CD4-positive, alpha-beta memory T cell (primary cell): ENCODE measurements at regions not wholly inside any gene's neighbourhood (a gene's known extent, or its start where the extent isn't known, plus 50 kb on each side); places are given as distances from the start of the nearest gene placed in this dataset.
"Not testable (repeated sequence)": the region's sequence is repeated elsewhere in the genome, so short reads cannot be mapped to it uniquely, and the experiment has no call there.

Experiments
- CTCF ChIA-PET: fragments of 350-600 bp; sonication (Branson Sonifier 250); formaldehyde crosslinking; loops from one replicate; lab custom pipeline; 2021; ENCODE audit warnings: inconsistent platforms; ENCODE audit not compliant: partially characterized antibody; lab: Charles Lee
- POLR2A ChIA-PET: fragments of 350-600 bp; sonication (Branson Sonifier 250); formaldehyde crosslinking; loops from one replicate; lab custom pipeline; 2021; ENCODE audit not compliant: partially characterized antibody; lab: Charles Lee
- DNase-seq, 5 donors: peaks; one replicate each; pipeline versions ENCODE4 v3.0.0 to v3.0.0-alpha.2; 2020 to 2022; ENCODE audit warnings: mixed read lengths in 1 of 5
- H3K27ac ChIP-seq: one replicate; pipeline ENCODE4 v1.7.0; 2013; ENCODE audit warnings: low read depth, low read length
- H3K27me3 ChIP-seq: 2 replicates; pipeline ENCODE4 v1.7.0; 2013; ENCODE audit warnings: mild to moderate bottlenecking, low read length, moderate library complexity; ENCODE audit not compliant: insufficient read depth
- H3K36me3 ChIP-seq: 2 replicates; pipeline ENCODE4 v1.7.0; 2013; ENCODE audit warnings: mild to moderate bottlenecking, low read length, moderate library complexity; ENCODE audit not compliant: insufficient read depth
- H3K4me1 ChIP-seq: 2 replicates; pipeline ENCODE4 v1.7.0; 2013; ENCODE audit warnings: mild to moderate bottlenecking, low read length, moderate library complexity; ENCODE audit not compliant: insufficient read depth
- H3K4me3 ChIP-seq, 2 donors: one replicate each; pipeline ENCODE4 v1.7.0; 2013; ENCODE audit warnings: low read length in 2 of 2, mild to moderate bottlenecking in 1 of 2
- H3K9me3 ChIP-seq, 2 donors: one replicate each; pipeline ENCODE4 v1.7.0; 2013; ENCODE audit warnings: low read length in 2 of 2, control low read depth in 1 of 2; ENCODE audit not compliant: control insufficient read depth in 1 of 2
- H3K27ac Mint-ChIP-seq, 7 donors: one replicate each; pipeline ENCODE4 v1.8.0; 2020 to 2021; ENCODE audit warnings: mixed read lengths in 7 of 7, mild to moderate bottlenecking in 6 of 7, inconsistent platforms in 3 of 7, moderate library complexity in 3 of 7
- H3K27me3 Mint-ChIP-seq, 2 donors: one replicate each; pipeline ENCODE4 v1.8.0; 2020 to 2021; ENCODE audit warnings: mixed read lengths in 2 of 2
- H3K36me3 Mint-ChIP-seq, 2 donors: one replicate each; pipeline ENCODE4 v1.8.0; 2020 to 2021; ENCODE audit warnings: mixed read lengths in 2 of 2, inconsistent platforms in 1 of 2, mild to moderate bottlenecking in 1 of 2
- H3K4me1 Mint-ChIP-seq, 4 donors: one replicate each; pipeline ENCODE4 v1.8.0; 2020 to 2021; ENCODE audit warnings: mixed read lengths in 4 of 4, mild to moderate bottlenecking in 1 of 4
- H3K4me3 Mint-ChIP-seq, 8 donors: one replicate each; pipeline ENCODE4 v1.8.0; 2020 to 2021; ENCODE audit warnings: mixed read lengths in 8 of 8, mild to moderate bottlenecking in 7 of 8, moderate library complexity in 6 of 8, inconsistent platforms in 3 of 8
- H3K9me3 Mint-ChIP-seq, 8 donors: one replicate each; pipeline ENCODE4 v1.8.0; 2020 to 2021; ENCODE audit warnings: mixed read lengths in 8 of 8, mild to moderate bottlenecking in 5 of 8, inconsistent platforms in 3 of 8, moderate library complexity in 1 of 8
- intact Hi-C: fragments of 100-400 bp; cut with micrococcal nuclease; formaldehyde crosslinking; loops from one replicate; pipeline ENCODE4 v1.15.1; 2023

- no peak overlapping the region for H3K4me3 Mint-ChIP-seq
- intact Hi-C loops = no loop called here
- Histone ChIP-seq H3K27ac (no peak overlapping the region), H3K36me3 (no peaks in the 10 kb centered on the region), H3K4me3 (no peak overlapping the region), H3K4me1 (no peaks in the 10 kb centered on the region), H3K27me3 (no peaks in the 10 kb centered on the region), H3K9me3 (no peaks in the 10 kb centered on the region)
- no peaks in the 10 kb centered on the region for H3K27me3 Mint-ChIP-seq
- H3K9me3 Mint-ChIP-seq = peaks cover 0 to 7% (median 0%) of the 10 kb centered on the region in 8 donors
- CTCF ChIA-PET = no interaction called here
- H3K4me1 Mint-ChIP-seq = no peaks in the 10 kb centered on the region
- H3K27ac Mint-ChIP-seq = no peak overlapping the region
- no peak for DNase-seq
- POLR2A ChIA-PET = no interaction called here
- no peaks in the 10 kb centered on the region for H3K36me3 Mint-ChIP-seq
Measured at GRCh38 chr5:163260961-163261360, 176.4 kb upstream of the CCNG1 start.

GRCh38 chr5:163261647-163262269, 175.6 kb upstream of the CCNG1 start:
- H3K9me3 Mint-ChIP-seq = peaks cover 0 to 7% (median 0%) of the 10 kb centered on the region in 8 donors
- ChIA-PET POLR2A (no interaction called here), CTCF (no interaction called here)
- Histone ChIP-seq H3K4me1 (no peaks in the 10 kb centered on the region), H3K36me3 (no peaks in the 10 kb centered on the region), H3K27ac (no peak overlapping the region), H3K27me3 (no peaks in the 10 kb centered on the region), H3K4me3 (no peak overlapping the region), H3K9me3 (no peaks in the 10 kb centered on the region)
- H3K27ac Mint-ChIP-seq = no peak overlapping the region
- H3K4me3 Mint-ChIP-seq = no peak overlapping the region
- H3K4me1 Mint-ChIP-seq = no peaks in the 10 kb centered on the region
- H3K27me3 Mint-ChIP-seq = no peaks in the 10 kb centered on the region
- DNase-seq = no peak
- intact Hi-C loops = no loop called here
- no peaks in the 10 kb centered on the region for H3K36me3 Mint-ChIP-seq

- H3K27ac Mint-ChIP-seq, H3K36me3 ChIP-seq, H3K4me1 ChIP-seq, H3K27ac ChIP-seq, H3K27me3 ChIP-seq, DNase-seq, H3K27me3 Mint-ChIP-seq, POLR2A ChIA-PET, H3K4me3 Mint-ChIP-seq, CTCF ChIA-PET, H3K9me3 ChIP-seq, H3K9me3 Mint-ChIP-seq, H3K4me1 Mint-ChIP-seq, intact Hi-C loops, H3K36me3 Mint-ChIP-seq, H3K4me3 ChIP-seq: not testable (repeated sequence)
Measured at GRCh38 chr5:163266249-163266648, 171.1 kb upstream of the CCNG1 start.

GRCh38 chr5:163269624-163270023, 167.8 kb upstream of the CCNG1 start:
- no peak for DNase-seq
- no peaks in the 10 kb centered on the region for H3K27me3 ChIP-seq
- no peaks in the 10 kb centered on the region for H3K9me3 ChIP-seq
- H3K4me1 ChIP-seq = no peaks in the 10 kb centered on the region
- H3K9me3 Mint-ChIP-seq = peaks cover 0 to 5% (median under 1%) of the 10 kb centered on the region in 8 donors
- ChIA-PET POLR2A (no interaction called here), CTCF (no interaction called here)
- intact Hi-C loops = no loop called here
- H3K4me3 Mint-ChIP-seq = no peak overlapping the region
- no peaks in the 10 kb centered on the region for H3K4me1 Mint-ChIP-seq
- no peaks in the 10 kb centered on the region for H3K36me3 ChIP-seq
- no peaks in the 10 kb centered on the region for H3K36me3 Mint-ChIP-seq
- no peak overlapping the region for H3K4me3 ChIP-seq
- no peak overlapping the region for H3K27ac ChIP-seq
- no peak overlapping the region for H3K27ac Mint-ChIP-seq
- no peaks in the 10 kb centered on the region for H3K27me3 Mint-ChIP-seq

GRCh38 chr5:163276466-163276865, 160.9 kb upstream of the CCNG1 start:
- no peak overlapping the region for H3K4me3 ChIP-seq
- H3K27ac ChIP-seq = no peak overlapping the region
- ChIA-PET POLR2A (no interaction called here), CTCF (no interaction called here)
- H3K36me3 ChIP-seq = no peaks in the 10 kb centered on the region
- H3K9me3 ChIP-seq = no peaks in the 10 kb centered on the region
- H3K4me1 Mint-ChIP-seq = no peaks in the 10 kb centered on the region
- no peaks in the 10 kb centered on the region for H3K4me1 ChIP-seq
- intact Hi-C loops = no loop called here
- H3K27ac Mint-ChIP-seq = no peak overlapping the region
- H3K36me3 Mint-ChIP-seq = no peaks in the 10 kb centered on the region
- no peak overlapping the region for H3K4me3 Mint-ChIP-seq
- DNase-seq = no peak
- H3K27me3 Mint-ChIP-seq = peaks cover 0 to 2% of the 10 kb centered on the region in 2 donors
- peaks cover 0 to 7% (median 4%) of the 10 kb centered on the region in 8 donors for H3K9me3 Mint-ChIP-seq
- H3K27me3 ChIP-seq = no peaks in the 10 kb centered on the region

DNA sequence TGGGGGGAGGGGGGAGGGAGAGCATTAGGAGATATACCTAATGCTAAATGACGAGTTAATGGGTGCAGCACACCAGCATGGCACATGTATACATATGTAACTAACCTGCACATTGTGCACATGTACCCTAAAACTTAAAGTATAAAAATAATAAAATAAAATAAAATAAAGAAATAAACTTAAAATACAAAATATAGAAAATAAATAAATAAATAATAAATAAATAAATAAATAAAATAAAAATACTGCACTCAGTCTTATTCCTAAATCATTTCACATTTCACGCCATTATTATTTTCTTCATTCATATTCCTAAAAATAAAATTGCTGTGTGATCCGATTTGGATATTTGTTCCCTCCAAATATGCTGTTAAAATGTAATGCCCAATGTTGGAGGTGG, 156.5 kb upstream of the CCNG1 start:
- intact Hi-C loops, H3K9me3 Mint-ChIP-seq, POLR2A ChIA-PET, H3K4me1 Mint-ChIP-seq, H3K36me3 ChIP-seq, H3K4me3 Mint-ChIP-seq, H3K36me3 Mint-ChIP-seq, H3K9me3 ChIP-seq, H3K27me3 Mint-ChIP-seq, CTCF ChIA-PET, H3K27ac Mint-ChIP-seq, H3K4me3 ChIP-seq, H3K4me1 ChIP-seq, H3K27ac ChIP-seq, DNase-seq, H3K27me3 ChIP-seq: not testable (repeated sequence)

DNA sequence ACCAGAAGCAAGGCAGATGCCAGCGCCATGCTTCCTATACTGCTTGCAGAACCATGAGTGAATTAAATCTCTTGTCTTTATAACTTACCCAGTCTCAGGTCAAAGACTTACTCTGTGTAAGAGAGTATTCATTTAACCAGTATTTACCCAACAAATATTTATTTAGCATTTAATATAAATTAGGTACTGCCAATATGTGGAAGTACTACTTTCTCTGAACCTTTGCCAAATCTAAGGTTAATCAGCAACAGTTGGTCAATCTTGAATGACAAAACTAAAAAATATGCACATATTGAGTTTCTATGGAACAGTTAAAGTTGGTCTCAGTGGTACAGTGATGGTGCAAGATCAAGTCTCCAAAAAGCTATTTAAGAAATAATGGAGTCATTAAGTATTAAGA, 155.9 kb upstream of the CCNG1 start:
- Histone ChIP-seq H3K27ac (no peak overlapping the region), H3K4me1 (no peaks in the 10 kb centered on the region), H3K4me3 (no peak overlapping the region), H3K27me3 (no peaks in the 10 kb centered on the region), H3K36me3 (no peaks in the 10 kb centered on the region), H3K9me3 (no peaks in the 10 kb centered on the region)
- Mint-ChIP-seq H3K4me1 (no peaks in the 10 kb centered on the region), H3K9me3 (peaks cover 0 to 8% (median 2%) of the 10 kb centered on the region in 8 donors), H3K27ac (no peak overlapping the region), H3K36me3 (no peaks in the 10 kb centered on the region), H3K27me3 (peaks cover 0 to 2% of the 10 kb centered on the region in 2 donors), H3K4me3 (no peak overlapping the region)
- no peak for DNase-seq
- POLR2A ChIA-PET = no interaction called here
- intact Hi-C loops = no loop called here
- CTCF ChIA-PET = no interaction called here

GRCh38 chr5:163293836-163294235, 143.6 kb upstream of the CCNG1 start:
- no peaks in the 10 kb centered on the region for H3K9me3 ChIP-seq
- no peak overlapping the region for H3K27ac ChIP-seq
- POLR2A ChIA-PET = no interaction called here
- H3K4me3 ChIP-seq = no peak overlapping the region
- Mint-ChIP-seq H3K27me3 (peaks cover 3 to 14% of the 10 kb centered on the region in 2 donors), H3K27ac (no peak overlapping the region), H3K9me3 (peaks cover 0 to 2% (median 0%) of the 10 kb centered on the region in 8 donors), H3K36me3 (no peaks in the 10 kb centered on the region), H3K4me1 (no peaks in the 10 kb centered on the region), H3K4me3 (no peak overlapping the region)
- no peaks in the 10 kb centered on the region for H3K27me3 ChIP-seq
- no peaks in the 10 kb centered on the region for H3K4me1 ChIP-seq
- CTCF ChIA-PET = no interaction called here
- no peak for DNase-seq
- intact Hi-C loops = no loop called here
- no peaks in the 10 kb centered on the region for H3K36me3 ChIP-seq
